Activated CD8-positive, alpha-beta memory T cell treated with anti-CD3 and anti-CD28 coated beads for 1 hour (primary cell): ENCODE measurements at regions not wholly inside any gene's neighbourhood (a gene's known extent, or its start where the extent isn't known, plus 50 kb on each side); places are given as distances from the start of the nearest gene placed in this dataset.
"Not testable (repeated sequence)": the region's sequence is repeated elsewhere in the genome, so short reads cannot be mapped to it uniquely, and the experiment has no call there.

Experiments
- DNase-seq, 2 donors: peaks; one replicate each; pipeline ENCODE4 v3.0.0-alpha.2; 2020; ENCODE audit warnings: low read depth in 1 of 2; ENCODE audit errors: extremely low read depth in 1 of 2

DNA sequence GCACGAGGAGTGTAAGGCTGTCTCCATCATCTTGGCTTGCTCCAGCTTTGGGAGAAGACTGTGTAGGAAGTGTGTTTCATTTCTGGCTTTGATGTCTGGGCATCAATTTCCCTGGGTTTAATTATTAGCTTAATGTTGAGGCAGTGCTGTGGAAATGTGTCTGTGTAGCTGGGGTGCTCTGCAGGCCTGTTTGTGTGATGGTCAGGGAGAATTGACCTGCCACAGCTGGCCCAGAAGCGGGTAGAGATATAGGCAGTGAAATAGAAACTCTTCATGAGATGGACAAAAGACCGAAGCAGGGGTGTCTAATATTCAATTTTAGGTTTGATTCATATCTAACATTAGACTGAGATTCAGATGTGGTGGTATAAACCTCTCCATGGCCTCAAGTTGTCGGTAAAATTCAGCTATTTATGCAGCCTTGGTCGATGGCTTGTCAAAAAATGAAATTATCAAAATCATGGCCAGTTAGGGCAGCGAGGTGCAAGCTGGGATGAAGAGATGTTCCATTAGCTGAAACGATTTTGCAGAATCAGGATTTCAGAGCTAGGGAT lies 95.3 kb upstream of the SNX9 start:
- no peak for DNase-seq

DNA sequence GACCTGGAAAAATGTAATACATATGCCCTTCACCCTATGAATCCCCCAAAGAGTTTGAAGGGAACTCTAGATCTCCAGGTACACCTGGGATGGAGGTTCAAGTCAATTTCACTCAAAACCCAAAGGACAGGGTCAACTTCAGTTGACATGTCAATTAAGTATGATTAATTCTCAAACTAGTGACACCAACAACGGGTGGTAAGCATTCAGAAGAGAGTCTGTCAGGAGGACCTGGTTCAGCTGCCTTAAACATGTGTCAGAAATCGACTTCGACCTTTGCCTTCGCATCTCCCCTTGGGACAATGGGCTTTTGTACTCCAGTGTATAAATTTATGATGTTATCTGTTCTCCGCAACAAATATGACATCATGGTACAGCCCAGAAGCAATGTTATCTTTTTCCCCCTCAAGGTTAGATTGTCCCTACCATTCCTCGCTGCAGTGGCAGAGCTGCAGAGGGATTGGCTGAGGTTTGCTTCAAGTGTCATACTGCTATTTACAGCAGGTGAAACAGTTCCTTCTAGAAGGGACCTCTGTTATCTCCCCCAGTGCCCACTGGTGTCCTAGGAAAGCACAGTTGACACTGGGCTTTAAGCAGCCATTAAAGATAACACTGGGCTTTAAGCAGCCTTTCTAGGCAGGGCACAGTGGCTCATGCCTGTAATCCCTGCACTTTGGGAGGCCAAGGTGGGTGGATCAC lies 94.7 kb upstream of the SNX9 start:
- DNase-seq: no peak

DNA sequence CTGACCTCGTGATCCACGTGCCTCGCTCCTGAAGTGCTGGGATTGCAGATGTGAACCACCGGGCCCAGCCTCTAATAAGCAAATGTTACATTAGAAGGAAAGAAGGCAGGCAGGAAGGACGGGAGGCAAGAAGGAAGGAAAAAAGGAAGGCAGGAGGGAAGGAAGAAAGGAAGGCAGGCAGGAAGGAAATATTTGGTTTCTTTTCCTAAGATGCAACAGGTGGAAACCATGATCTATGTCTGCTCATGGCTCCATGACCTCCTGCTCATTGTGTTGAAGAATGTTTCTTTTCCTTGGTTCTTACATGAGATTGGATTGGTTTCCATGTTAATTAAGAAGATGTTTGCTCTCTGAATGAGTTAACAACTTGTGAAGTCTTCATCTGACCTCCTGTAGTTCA lies 91.8 kb upstream of the SNX9 start:
- DNase-seq: no peak

DNA sequence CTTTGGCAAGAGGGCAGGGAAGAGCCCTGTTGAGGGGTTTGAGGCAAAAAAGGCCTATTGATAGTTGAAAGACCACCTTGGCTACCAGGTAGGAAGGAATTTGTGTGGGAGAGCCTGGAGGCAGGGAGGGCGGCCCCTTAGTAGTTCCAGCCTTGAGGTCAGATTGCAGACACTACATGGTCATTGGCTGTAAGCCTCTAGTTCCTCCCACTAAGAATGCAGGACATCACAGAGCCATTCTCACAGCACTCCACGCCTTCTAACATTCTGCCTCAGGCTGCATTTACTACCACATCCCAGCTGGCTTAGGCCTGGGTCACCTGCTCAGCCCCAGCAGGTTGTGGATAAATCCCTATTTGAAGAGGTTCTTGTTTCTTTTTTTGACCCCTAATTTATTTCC lies 91.0 kb upstream of the SNX9 start:
- no peak for DNase-seq

DNA sequence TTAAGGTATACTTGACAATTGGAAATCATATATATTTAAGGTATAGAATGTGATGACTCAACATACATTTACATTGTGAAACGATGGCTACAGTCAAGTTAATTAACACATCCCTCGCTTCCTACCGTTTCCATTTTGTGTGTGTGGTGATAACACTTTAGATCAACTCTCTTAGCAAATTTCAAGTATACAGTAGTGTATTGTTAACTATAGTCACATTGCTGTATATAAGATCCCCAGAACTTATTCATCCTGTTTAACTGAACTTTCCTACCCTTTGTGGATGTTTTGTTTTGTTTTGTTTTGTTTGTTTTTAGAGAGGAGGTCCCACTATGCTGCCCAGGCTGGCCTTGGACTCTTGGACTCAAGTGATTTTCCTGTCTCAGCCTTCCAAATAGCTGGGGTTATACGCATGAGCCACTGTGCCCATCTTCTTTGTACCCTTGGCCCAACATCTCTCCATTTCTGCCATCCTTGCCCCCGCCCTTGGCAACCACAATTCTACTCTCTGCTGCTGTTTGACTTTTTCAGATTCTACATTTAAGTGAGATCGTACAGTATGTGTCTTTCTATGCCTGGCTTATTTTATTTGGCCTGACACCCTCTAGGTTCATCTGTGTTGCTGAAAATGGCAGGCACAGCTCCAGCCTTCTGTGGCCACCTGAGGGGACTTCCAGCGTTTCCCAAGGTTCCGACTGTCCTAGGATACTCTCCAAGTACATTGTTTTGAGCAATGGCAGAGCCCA lies 90.5 kb upstream of the SNX9 start:
- DNase-seq: no peak

DNA sequence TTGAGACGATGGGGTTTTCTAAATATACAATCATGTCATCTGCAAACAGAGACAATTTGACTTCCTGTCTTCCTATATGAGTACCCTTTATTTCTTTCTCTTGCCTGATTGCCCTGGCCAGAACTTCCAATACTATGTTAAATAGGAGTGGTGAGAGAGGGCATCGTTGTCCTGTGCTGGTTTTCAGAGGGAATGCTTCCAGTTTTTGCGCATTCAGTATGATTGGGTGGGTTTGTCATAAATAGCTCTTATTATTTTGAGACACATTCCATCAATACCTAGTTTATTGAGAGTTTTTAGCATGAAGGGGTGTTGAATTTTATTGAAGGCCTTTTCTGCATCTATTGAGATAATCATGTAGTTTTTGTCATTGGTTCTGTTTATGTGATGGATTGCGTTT lies 86.5 kb upstream of the SNX9 start:
- DNase-seq: not testable (repeated sequence)

DNA sequence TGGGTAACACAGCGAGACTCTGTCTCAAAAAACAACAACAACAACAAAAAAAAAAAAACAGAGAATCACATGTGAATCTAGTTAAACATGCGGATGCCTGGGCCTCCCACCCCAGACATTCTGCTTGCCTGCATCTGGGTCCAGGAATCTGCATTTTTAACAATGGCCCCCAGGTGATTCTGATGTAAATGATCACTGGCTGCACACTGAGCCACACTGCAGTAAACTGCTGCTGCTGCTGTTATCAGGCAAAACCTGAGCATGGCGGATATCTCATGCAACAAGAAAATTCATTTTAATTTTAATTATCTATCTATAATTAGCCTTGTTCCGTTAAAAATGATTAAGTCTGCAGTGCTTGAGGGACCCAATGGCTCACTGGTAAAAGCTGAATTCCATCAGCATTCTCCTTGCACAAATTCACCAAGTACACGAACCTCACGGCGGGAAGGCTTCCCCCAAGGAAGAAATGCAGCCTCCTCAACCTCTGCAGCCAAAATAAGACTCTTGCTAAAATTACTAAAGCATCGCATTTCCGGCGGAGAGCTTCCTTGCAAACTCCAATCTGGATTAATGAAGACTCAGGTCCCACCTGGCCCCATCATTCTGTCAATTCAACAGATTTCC lies 81.6 kb upstream of the SNX9 start:
- no peak for DNase-seq

DNA sequence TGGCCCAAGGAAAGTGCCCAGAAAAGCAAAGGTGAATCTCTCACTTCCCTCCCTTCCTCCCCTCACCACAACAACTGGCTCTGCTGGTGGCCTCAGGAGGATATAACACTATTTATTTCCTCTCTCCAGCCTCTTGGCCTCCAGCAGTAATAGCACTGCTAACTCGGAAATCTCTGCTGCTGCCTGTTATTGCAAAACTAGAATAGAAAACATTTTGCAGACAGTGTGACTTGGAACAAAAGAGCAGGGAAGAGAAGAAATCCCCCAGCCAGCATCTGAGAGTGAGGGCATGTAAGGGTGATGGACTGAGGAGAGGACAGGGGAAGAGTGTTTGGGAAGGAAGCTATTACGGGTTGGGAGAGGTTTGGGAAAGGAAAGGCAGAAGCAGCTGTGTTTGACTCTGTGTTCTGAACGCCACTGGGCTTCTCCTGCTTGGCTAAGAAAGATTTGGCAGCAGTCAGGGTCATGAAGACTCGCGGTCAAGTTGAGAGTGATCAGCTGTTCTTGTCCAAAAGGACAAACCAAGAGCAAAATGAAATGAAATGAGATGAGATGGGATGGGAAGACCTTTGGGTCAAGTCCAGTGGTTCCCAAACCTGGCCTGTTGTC lies 81.0 kb upstream of the SNX9 start:
- no peak for DNase-seq

DNA sequence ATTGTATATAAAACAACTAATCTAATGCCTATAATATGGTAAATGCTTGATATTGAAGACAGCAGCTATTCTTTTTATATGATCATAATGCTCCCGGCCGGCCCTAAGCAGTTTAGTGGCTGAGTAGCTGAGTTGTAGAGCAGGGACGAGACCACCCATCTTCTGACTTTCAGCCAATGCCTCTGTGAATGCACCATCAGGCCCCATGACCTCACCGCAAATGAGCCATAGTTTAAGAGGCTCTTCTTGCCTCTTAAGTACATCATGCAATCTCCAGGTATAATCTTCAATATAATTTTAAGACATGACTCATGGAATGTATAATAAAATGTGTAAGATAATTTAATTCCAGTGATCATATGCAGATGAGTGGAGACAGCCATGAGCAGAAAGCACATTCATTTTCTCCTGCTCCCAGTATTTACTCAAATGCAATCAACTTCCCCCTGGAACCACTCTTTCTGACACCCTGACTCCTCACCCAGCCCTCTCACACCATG lies 78.9 kb upstream of the SNX9 start:
- no peak for DNase-seq

DNA sequence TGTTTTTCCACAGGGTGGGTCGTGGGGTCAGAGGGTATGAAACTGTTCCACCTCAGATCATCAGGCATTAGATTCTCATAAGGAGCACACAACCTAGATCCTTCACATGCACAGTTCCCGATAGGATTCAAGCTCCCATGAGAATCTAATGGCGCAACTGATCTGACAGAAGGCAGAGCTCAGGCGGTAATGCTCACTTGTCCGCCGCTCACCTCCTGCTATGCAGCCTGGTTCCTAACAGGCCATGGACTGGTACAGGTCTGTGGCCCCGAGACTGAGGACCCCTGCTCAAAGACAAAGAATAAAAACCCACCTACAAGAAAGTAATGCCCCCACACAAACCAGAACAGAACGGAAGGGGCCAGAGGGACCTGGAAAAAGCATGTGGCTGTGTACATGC lies 76.1 kb upstream of the SNX9 start:
- DNase-seq: no peak

DNA sequence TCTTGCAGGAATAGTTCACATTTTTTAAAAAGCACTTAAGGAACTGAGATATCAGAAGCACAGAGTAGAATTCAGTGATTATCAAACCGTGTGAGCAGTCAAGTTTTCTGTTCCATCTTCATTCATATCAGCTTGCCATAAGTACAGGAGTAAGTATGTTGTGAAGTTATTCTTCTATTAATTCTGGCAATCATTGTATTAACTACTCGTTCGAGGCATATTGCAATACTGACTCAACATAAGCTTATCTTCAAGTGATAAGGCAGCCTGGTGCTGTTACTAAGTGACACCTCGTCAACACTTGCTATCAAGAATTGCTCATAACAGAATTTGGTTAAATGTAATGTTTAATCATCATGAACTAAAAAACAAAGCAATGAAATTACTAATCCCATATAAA lies 75.7 kb upstream of the SNX9 start:
- no peak for DNase-seq

DNA sequence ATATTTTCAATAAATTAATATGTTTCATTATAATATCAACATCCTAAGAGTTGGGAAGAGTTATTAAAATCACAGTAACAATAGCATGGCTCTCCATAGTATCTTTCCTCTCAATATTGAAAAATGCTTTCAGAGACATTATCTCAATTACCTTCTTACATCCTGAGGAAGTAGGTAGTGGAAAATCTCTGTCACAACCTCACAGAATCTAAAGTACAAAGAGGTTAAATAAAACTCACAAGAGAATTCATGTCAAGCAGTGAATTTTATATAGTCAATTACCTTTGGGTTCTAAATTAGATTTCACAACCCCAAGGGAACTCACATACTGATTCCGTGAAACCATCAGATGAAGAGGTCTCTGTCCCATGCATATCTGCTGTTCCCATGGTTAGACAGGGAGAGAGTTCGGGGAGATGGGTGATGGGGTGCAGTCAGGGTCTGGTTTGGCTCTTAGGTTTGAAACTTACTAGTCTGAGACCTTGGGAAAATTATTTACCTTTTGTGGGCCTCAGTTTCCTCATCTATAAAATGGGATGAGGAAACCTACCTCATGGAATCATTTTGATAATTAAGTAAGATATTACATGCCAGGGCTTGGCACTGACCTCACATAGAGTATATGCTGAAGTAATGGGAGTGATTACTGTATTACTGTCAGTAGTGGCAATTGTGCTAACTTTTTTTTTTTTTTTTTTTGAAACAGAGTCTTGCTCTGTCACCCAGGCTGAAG lies 74.0 kb upstream of the SNX9 start:
- DNase-seq: no peak

DNA sequence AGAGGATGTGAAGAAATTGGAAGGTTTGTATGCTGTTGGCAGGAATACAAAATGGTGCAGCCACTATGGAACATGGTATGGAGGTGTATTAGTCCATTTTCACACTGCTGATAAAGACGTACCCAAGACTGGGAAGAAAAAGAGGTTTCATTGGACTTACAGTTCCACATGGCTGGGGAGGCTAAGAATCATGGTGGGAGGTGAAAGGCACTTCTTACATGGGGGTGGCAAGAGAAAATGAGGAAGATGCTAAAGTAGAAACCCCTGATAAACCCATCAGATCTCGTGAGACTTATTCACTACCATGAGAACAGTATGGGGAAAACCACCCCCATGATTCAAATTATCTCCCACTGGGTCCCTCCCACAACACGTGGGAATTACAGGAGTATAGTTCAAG lies 72.1 kb upstream of the SNX9 start:
- not testable (repeated sequence) for DNase-seq

DNA sequence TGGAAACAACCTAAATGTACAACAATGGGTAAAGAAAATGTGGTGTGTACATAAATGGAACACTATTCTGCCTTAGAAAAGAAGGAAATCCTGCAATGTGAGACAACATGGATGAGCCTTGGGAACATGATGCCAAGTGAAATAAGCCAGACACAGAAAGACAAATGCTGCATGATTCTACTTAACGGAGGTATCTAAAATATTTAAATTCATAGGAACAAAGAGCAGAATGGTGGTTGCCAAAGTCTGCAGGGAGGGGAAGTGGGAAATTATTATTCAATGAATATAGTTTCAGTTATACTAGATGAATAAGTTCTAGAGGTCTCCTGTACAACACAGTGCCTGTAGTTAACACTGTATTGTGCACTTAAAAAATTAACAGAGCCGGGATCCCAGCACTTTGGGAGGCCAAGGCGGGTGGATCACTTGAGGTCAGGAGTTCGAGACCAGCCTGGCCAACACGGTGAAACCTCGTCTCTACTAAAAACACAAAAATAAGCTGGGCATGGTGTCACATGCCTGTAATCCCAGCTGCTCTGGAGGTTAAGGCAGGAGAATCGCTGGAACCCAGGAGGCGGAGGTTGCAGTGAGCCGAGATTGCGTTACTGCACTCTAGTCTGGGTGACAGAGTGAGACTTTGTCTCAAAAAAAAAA lies 71.4 kb upstream of the SNX9 start:
- no peak for DNase-seq

DNA sequence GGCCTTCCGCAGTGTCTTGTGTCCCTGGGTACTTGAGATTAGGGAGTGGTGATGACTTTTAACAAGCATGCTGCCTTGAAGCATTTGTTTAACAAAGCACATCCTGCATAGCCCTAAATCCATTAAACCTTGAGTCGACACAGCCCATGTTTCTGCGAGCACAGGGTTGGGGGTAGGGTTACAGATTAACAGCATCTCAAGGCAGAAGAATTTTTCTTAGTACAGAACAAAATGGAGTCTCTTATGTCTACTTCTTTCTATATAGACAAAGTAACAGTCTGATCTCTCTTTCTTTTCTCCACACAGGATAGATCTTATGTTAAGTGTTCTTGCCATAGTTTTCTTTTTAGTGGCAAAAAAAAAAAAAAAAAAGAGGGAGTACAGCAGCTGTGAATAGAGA lies 70.2 kb upstream of the SNX9 start:
- DNase-seq: not testable (repeated sequence)

DNA sequence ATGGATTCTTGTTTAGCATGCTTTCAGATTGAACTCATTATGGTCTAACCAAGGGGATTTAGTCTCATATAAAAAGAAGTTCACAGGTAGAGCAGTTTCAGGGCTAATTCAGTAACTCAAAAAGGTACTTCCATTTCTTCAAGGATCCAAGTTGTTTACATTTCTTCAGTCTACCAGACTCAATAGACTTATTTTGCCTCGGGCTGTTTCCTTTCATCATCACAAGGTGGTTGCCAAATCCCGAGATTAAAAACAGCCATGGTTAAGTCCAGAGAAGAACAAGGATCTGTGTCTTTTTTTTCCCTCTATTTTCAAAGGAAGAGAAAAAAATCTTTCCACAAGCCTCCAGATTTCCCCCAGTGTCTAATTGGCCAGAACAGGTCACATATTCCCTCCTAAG lies 69.8 kb upstream of the SNX9 start:
- no peak for DNase-seq

DNA sequence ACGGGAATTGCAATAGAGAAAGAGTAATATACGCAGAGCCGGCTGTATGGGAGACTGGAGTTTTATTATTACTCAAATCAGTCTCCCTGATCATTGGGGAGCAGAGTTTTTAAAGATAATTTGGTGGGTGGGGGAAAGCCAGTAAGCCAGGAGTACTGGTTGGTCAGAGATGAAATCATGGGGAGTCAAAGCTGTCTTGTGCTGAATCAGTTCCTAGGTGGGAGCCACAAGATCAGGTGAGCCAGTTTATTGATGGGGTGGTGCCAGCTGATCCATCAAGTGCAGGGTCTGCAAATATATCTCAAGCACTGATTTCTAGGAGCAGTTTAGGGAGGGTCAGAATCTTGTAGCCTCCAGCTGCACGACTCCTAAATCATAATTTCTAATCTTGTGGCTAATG lies 69.2 kb upstream of the SNX9 start:
- not testable (repeated sequence) for DNase-seq

DNA sequence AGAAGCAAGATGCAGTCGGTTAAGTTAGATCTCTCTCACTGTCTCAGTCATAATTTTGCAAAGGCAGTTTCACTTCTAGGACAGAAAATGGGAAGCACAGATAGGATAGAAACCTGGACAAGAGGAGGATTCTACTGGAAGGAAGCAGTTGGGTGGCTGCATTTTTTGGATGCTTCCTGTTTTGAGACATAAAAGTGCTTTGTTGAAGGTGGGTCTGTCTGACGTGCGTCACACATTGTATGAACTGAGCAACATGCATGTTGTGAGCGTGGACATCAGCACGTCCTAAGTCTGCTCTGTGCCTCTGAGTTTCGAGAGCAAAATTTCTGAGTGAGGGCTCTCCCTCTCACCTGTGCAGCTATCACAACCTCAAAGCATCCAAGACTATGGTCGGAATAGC lies 68.7 kb upstream of the SNX9 start:
- DNase-seq: no peak

DNA sequence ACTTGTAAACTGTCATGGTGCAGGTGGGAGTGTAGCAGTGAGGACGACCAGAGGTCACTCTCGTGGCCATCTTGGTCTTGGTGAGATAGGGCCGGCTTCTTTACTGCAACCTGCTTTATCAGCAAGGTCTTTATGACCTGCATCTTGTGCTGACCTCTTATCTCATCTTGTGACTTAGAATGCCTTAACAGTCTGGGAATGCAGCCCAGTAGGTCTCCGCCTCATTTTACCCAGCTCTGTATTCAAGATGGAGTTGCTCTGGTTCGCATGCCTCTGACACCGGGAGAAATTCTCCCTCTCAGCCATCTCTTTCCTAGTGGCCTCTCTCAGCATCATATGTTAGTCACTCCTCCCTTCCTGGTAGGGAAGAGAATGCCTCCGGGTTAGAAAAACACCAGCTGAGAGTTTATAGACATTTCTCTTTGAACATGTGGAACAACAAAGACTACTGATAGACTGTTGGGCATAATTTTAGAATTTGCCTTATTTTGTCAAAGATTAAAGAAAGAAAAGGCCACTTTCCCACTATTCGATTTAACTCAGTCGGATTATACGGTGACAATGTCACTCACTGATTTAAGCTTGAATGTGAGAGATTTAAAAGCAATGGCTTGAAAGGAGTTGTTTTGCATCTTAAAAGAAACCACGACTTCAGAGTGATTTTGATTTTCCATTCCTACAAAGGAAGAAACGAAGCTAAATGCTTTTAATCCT lies 67.9 kb upstream of the SNX9 start:
- DNase-seq: no peak
